Fibroblast of mammary gland (primary cell): ENCODE measurements at regions not wholly inside any gene's neighbourhood (a gene's known extent, or its start where the extent isn't known, plus 50 kb on each side); places are given as distances from the start of the nearest gene placed in this dataset.

ENCODE experiments used
- DNase-seq: peaks from one replicate; pipeline ENCODE4 v3.0.0-alpha.2; 2010; ENCODE audit warnings: low read depth
- H3K4me3 ChIP-seq: 2 replicates; pipeline ENCODE4 v1.5.1; 2011; ENCODE audit warnings: low read depth, mild to moderate bottlenecking, low read length, moderate library complexity; ENCODE audit not compliant: control insufficient read depth
- CTCF ChIP-seq: conservative IDR thresholded peaks from 2 replicates; pipeline ENCODE4 v1.5.1; 2011; ENCODE audit warnings: low read depth, low read length, inconsistent platforms; ENCODE audit not compliant: control insufficient read depth, insufficient read depth

GRCh38 chr11:71329786-71330185 lies 77.4 kb upstream of the SHANK2 start:
- no peak for TF ChIP-seq CTCF
- no peak for DNase-seq
- no peak overlapping the region for H3K4me3 ChIP-seq

GRCh38 chr11:71329165-71329510 lies 76.8 kb upstream of the SHANK2 start:
- DNase-seq: no peak
- TF ChIP-seq CTCF: no peak
- H3K4me3 ChIP-seq: no peak overlapping the region

GRCh38 chr11:71327156-71328085 lies 75.0 kb upstream of the SHANK2 start:
- H3K4me3 ChIP-seq: no peak overlapping the region
- no peak for TF ChIP-seq CTCF
- DNase-seq: no peak

- TF ChIP-seq CTCF: no peak
- H3K4me3 ChIP-seq: no peak overlapping the region
- DNase-seq: no peak
Observed at GRCh38 chr11:71326328-71326940, 74.1 kb upstream of the SHANK2 start.

- H3K4me3 ChIP-seq: no peak overlapping the region
- TF ChIP-seq CTCF: no peak
- no peak for DNase-seq
Observed at GRCh38 chr11:71325418-71326327, 73.3 kb upstream of the SHANK2 start.

- TF ChIP-seq CTCF: no peak
- H3K4me3 ChIP-seq: no peak overlapping the region
- DNase-seq: no peak
Observed at GRCh38 chr11:71324788-71325417, 72.5 kb upstream of the SHANK2 start.
